Activated CD4-positive, alpha-beta T cell treated with anti-CD3 and anti-CD28 coated beads, Interleukin-2, Interleukin-4, amounts not matched to agents 100 ng/mL and 50 ng/mL, durations not matched to agents 16 hours and 8 hours (primary cell): ENCODE measurements at regions not wholly inside any gene's neighbourhood (a gene's known extent, or its start where the extent isn't known, plus 50 kb on each side); places are given as distances from the start of the nearest gene placed in this dataset.

Experiments used
- DNase-seq: peaks from one replicate; pipeline ENCODE4 v3.0.0-alpha.2; 2020; ENCODE audit warnings: low spot score

DNA sequence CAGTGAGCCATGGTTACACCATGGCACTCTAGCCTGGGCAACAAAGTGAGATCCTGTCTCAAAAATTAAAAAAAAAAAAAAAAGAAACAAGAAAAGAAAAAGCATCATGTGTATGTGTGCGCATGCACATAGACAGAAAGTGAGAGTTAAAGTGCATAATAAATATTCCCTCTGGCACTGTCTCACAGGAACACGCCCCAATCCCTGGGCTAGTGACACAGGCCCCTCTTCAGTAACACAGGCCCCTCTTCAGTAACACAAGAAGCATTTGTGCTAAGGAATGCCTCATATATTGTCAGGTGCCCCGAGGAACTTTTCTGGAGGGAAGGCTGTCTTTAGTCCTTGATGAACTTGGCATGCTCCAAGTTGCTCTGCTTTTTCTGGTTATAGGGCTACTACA lies 57.5 kb downstream of the RPL27A start:
- DNase-seq, result no peak

GRCh38 chr11:8744423-8744822 lies 61.8 kb downstream of the RPL27A start:
- peak; percentile 39 for DNase-seq

DNA sequence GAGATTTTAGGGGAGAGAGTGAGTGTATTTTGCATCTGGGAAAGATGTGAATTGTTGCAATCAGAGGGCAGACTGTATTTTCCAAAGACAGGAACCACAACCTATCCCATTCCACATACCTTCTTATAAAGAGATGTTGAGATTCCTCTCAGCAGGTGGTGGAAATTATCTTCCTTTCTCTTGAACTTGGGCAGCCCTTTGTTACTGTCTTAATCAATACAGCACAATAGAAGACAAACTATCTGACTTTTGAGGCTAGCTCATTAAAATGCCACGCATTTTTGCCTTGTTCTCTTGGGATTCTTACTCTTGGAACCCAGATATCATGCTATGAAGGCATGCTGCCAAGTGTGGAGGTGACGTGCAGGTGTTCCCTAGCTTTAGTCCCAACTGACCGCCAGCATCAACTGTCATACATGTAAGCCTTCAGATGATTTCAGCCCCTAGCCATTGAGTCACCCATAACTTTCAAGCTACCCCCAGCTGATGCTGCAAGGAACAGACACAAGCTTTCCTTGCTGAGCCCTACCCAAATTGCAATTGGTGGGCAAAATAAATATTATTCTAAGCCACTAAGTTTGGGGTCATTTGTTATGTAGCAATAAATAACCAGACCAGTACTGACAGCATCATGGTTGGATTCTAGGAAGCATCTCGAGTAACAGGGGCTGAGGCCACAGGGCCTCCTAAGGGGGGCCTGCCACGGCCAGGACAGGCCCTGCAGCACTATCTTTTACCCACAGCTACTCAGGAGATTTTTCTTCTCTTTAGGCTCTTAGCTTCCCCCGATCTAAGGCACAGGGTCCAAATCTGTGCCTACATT lies 63.0 kb downstream of the RPL27A start:
- DNase-seq, result no peak

DNA sequence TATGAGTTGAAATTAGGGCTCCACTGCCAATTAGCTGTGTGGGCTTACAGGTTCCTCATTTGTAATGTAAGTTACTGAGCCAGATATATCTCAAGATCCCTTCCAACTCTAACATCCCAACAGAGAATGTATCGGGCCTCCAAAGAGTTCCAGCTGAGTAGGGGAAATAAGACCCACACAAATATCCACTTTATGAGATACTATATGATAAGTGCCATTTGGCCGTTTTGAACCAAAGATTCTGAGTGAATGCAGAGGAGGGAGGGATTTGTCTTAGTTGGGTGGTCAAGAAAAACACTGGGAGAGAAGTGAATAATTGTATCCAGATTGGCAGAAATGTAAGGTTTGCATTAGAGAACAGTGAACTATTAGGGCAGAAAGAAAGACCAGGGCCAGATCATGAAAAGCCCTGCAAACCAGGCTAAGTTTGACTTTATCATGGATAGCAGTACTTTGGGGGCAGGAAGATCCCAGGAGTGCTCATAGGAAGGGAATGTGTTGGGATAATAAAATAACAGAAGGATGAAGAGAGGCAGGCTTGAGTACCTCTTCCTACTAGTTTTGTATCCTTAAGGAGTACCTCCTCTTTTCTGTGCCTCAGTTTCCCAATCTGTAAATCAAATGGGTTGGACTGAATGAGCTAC lies 63.9 kb downstream of the RPL27A start:
- no peak for DNase-seq

DNA sequence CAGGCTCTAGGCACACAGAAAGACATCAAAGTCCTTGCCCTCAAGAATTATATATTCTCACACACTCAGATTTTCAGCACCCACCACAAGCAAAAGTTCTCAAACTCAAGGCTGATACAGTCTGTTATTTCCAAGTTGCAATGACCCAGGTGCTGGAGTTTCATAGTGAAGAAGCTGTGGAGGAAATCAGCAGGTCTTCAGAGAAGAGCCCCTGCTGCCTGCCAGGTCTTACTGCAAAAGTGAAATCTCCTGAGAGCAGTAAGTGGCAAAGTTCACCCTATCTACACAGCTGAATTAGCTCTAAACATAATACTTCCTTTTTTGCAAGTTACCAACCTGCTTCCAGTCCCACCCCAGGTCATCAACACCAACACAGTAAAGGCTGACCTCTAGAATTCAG lies 64.6 kb downstream of the RPL27A start:
- no peak for DNase-seq

GRCh38 chr11:8748317-8748716 lies 65.7 kb downstream of the RPL27A start:
- no peak for DNase-seq

DNA sequence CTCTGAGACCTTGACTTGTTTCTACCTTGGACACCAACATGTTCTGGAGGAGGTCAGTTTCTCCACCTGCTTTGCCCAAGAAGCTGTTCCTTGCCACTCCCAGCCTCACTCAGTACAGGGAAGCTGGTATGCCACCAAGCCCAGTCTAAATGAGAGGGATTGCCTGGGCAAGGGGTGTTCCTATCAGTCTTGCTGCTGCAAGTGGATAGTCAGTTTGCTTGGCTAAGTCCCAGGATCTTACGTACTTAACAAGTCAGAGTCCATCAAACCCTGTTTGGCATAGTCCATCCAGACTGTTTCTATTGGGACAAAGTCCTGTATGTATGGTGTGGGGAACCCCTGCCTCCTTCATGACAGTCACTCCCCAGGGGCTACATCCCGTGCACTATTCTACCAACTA lies 66.6 kb downstream of the RPL27A start:
- DNase-seq, result no peak

DNA sequence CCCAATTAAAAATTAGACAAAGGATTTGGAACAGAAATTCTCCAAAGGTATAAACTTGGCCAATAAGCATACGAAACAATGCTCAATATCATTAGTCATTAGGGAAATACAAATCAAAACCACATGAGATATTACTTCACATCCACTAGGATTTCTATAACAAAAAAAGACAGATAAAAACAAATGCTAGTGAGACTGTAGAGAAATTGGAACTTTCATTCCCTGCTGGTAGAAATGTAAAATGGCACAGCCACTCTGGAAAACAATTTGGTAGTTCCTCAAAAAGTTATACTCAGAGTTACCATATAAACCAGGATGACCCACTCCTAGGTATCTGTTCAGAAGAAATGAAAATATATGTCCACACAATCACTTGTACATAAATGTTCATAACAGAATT lies 71.6 kb downstream of the RPL27A start:
- DNase-seq, result no peak

- DNase-seq, result no peak
Measured at GRCh38 chr11:8756201-8756600, 73.6 kb downstream of the RPL27A start.

DNA sequence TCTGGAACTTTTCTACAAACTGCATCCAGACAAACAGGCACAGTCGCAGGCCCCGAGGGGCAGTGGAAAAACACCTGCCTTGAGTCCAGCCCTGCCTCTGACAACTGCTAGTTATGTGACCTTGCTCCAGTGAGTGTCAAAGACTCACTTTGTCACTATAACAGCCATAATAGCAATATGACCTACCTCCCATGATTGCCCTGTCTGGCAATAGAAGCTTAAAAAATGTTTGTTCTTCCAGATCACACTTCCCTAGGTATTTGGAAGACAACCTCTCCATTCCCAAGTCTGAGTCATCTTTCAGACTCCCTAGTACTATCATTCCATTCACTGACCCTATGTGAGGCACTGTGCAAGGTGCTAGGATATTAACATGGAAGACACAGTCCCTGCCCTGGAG lies 74.5 kb downstream of the RPL27A start:
- no peak for DNase-seq

GRCh38 chr11:8757533-8757932 lies 74.9 kb downstream of the RPL27A start:
- DNase-seq, result no peak

DNA sequence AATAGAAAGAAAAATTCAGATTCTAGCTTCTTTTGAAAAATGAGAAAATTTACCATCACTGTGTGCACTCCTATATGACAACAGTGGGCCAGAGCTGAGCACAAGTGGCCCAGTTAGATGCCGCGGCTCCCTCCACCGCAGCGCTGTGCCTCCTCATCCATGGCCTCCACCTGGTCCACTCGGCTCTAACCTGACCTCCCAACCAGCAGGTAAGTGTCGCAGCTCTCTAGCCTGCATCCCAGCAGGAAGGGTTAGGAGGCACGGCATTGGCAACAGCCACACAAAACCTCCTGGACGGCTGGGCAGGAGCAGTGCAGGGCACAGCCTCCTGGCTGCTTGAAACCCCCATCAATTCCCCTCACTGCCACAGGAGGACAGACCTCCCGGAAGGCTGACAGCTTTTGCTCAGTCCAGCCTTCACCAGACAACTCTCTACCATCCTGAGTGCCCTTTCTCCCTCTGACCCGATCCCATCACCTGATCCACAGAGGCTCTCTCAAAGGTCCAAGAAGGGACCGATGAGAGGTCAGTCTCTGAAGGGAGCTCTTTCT lies 76.1 kb downstream of the RPL27A start:
- no peak for DNase-seq

DNA sequence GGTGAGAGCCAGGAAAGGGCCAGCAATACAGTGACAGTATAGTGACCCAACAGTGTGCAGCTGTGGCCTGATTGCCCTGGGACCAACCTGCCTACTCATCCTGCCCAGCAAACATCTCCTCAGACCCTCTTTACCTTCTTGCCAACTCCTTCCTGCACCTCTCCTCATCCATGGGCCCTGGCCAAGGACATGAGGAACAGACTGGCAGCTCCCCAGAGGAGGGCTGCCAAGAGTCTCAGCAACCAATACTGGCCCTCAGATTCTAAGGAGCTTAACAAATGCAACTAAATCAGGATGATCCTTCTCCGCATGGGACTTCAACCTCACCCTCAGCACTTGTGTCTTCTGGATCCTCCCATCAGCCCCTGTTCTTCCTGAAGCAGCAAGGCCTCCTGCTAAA lies 77.0 kb downstream of the RPL27A start:
- no peak for DNase-seq

- DNase-seq, result no peak
Measured at GRCh38 chr11:8760896-8761295, 78.3 kb downstream of the RPL27A start.

- no peak for DNase-seq
Measured at GRCh38 chr11:8763070-8763685, 80.6 kb downstream of the RPL27A start.

GRCh38 chr11:8765294-8765693 lies 82.7 kb downstream of the RPL27A start:
- DNase-seq, result no peak

GRCh38 chr11:8766043-8766987 lies 83.7 kb downstream of the RPL27A start:
- no peak for DNase-seq

GRCh38 chr11:8766988-8767374 lies 84.4 kb downstream of the RPL27A start:
- DNase-seq, result no peak

DNA sequence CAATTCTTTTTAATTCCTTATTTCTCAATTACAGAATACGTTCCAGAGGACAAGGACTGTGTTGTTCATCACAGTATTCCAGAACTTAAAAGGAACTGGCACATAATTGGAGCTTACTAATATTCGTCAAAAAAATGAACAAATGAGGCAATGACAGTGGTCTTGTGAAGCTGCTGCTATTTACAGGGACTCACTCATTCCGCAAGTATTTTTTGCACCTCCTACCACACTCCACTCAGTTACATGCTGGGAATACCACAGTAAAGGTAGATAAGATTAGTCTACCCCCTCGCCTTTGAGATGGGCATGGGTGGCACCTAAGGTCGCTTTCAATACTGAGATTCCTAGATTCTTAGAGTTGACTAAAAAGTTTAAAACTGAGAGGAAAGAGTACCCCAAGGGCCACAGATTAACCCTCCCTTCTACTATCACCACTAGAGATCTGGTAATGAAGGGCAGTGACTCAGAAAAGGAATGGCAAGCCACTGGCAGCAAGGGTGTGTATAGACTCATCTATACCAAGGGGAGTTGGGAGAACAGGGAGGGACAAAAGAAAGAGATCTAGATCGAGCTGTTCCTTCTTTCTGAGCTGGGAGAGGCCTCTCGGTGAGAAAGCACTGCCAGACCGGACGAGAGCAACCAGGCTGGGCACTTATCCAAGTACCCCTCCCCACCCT lies 85.0 kb downstream of the RPL27A start:
- peak; percentile 15 for DNase-seq

GRCh38 chr11:8768625-8769333 lies 86.2 kb downstream of the RPL27A start:
- DNase-seq, result peak; percentile 30
